GM18873 (cell line): ENCODE measurements at regions not wholly inside any gene's neighbourhood (a gene's known extent, or its start where the extent isn't known, plus 50 kb on each side); places are given as distances from the start of the nearest gene placed in this dataset.

Experiments
- ATAC-seq: cut with Tn5 transposase; IDR thresholded peaks from one replicate; pipeline ENCODE4 v1.9.1; 2021; ENCODE audit warnings: mild to moderate bottlenecking, moderate library complexity, moderate number of reproducible peaks; ENCODE audit not compliant: unreplicated experiment, low FRiP score

DNA sequence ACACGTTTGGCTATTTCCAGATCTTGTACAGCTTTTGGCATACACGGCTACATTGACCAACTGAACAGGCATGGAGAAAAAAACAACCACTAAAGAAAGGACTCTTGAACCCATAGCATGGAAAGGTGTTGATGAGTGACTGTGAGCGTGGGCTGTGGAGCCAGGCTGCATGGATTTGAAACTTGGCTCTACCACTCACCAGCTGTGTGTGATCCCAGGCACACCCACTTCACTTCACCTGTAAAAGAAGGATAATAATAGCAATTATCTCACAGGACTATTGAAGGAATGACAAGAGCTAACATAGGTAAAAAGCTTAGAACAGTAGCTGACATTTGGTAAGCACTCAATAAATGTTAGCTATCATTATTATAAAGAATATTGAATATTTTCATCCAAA is 301.7 kb upstream of the CPEB2 start:
- no peak for ATAC-seq

DNA sequence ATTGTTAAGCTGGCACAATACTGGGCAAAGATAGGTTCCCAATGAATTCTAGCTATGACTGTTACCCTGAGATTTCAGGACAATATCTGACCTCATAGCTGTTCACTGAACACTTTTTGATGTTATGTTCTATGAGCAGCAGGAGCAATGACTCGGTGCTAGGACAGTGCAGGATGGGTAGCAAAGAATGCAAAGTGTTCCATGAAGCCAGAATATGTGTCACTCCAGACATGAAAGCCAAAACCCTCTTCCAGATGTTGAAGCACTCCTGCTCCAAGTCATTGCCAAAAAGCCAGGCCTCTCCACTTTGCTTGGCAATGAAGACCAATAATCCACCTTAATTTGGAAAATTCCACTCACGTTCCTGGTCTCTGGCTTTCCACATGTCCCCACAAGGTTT is 300.9 kb upstream of the CPEB2 start:
- ATAC-seq, result no peak

DNA sequence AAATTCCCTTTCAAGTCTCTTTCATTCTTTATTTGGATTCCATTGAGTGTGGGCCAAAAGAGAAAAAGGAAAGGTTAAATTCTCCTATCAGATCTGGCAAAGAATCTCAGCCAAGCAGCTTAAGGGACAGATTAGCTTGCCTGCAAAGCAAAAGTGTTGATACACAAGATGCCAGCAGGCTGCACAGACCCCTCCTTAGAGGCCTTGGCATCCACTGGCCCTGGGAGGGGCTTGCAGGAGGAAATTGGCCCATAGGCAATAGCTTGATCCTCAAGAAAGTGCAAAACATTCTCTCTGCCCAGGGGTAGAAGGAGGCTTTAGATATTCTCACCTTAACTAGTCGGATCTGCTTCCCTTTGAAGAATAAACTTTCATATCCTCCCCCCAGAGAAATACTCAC is 300.4 kb upstream of the CPEB2 start:
- no peak for ATAC-seq

DNA sequence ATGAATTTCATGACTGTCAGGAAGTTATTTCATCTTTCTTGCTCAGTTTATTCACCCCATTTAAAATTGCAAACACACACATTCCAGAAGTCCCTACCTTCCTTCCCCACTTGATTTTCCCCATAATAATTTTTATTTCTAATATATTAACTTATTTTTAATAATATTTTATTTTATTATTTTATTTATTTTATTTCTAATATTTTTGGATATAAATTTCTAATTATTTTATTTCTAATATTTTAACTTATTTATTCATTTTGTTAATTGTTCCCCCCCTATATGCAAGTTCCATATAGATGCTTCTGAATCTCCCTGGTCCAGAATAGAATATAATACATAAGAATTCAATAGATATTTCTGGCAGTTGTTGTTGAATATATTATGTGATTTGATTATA is 293.7 kb upstream of the CPEB2 start:
- ATAC-seq, result no peak

DNA sequence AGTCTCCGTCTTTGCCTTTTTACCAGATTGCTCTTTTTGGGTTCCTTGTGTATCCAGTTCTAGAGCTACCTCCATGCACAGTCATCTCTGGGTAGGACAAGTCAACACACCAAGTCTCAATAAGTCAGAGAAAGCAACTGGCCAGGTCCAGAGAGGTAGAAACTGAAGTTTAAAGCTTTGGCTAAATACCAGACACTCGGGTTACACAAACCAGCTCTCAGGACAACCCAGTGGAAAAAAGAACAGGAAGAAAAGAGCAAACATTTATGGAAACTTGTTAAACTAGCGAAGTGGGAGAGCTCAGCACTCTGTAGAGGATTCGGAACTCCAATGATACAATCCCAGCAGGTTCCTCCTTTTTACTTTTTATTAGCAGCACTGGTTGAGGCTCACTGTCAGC is 291.0 kb upstream of the CPEB2 start:
- ATAC-seq, result no peak

DNA sequence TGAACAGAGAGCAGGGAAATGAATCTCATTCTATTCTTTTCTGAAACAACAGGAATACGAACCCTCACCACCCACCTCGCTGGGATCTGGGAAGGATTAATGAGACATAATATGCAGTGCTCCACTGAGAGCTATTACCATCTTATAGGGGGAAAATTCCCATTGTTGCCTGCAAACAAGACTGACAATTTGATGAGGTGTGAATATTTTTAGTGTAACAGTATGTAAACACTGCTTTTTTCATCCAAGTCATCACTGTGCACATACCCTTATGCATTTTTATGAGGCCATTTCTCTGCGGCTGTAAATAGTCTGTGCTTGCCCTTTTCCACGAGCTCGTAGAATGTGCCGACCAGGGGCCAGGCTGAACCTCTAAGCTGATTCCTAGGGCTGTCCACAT is 285.6 kb upstream of the CPEB2 start:
- no peak for ATAC-seq

DNA sequence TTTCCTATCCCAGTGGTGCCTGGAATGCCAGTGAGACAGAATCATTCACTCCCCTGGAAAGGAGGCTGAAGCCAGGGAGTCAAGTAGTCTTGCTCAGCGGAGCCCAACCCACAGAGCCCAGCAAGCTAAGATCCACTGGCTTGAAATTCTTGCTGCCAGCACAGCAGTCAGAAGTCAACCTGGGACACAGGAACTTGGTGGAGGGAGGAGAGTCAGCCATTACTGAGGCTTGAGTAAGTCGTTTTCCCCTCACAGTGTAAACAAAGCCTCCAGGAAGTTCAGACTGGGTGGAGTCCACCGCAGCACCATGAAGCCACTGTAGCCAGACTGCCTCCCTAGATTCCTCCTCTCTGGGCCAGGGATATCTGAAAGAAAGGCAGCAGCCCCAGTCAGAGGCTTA is 283.2 kb upstream of the CPEB2 start:
- no peak for ATAC-seq

DNA sequence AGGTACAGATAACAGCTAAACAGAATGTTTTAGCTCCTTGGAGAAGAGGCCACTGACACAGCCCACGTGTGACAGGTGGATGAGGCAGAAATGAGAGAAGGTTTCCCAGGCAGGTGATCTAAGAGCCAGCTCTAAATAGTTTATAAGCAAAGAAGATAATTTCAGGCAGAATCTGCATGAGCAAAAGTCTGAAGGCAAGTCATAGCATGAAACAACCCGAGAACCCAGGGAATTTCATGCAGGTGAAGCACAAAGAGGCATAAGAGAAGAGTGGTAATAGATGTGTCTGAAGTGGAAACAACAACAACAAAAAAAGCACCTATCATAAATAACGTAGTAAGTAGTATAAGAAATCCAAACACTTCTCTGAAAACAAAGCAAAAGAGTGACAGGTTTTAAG is 275.8 kb upstream of the CPEB2 start:
- peak; percentile 18 for ATAC-seq

DNA sequence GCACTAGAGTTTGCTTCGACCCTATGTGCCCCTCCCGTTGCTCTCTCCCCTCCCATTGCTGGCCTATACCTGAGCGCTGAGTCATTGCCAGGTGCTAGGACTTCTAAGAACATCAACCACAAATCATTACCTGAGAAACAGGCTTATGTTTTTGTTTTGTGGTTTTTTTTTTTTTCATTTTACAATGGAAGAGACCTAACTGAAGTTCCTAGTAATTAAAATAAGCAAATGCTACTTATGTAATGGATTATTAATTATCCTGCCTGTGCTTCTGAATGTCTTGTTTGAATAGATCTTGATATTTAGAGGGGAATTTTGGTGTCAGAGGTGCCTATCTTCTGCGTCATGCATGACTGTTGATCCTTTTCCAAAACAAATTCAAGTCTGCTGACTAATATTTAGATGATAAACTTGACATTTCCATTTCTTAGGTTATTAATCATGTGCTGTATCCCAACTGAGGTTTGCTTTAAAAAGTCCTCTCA is 275.4 kb upstream of the CPEB2 start:
- peak; percentile 59 for ATAC-seq

DNA sequence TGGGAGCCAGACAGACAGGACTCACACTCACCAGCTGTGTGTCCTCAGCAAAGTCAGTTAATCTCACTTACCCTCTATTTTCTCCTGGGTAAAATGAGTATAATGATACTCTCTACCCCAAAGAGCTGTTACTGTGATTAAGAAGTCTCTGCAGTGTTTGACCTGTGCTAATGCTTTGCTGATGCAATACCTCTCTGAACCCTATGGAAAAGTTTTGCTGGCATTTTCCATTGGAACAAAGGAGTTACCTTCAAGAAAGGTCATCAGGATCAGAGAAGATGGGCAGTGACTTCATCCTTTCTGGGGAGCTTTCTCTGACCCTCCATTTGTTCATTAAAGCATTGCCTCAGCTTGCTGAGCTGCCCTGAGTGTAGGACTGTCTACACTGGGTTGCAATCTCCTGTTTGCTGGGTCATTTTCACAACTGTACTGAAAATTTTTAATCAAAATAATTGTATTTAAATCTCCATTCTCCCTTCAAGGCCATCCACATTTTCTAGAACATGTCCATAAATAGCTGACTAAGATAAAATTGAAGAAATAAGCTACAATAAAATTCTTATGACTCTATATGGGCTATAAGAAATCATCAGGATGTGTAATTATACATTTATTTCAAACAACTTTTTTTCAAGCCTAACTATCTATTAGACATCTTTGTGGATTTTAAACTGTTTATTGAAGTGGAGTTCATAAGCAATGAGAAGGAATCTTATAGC is 272.8 kb upstream of the CPEB2 start:
- no peak for ATAC-seq

DNA sequence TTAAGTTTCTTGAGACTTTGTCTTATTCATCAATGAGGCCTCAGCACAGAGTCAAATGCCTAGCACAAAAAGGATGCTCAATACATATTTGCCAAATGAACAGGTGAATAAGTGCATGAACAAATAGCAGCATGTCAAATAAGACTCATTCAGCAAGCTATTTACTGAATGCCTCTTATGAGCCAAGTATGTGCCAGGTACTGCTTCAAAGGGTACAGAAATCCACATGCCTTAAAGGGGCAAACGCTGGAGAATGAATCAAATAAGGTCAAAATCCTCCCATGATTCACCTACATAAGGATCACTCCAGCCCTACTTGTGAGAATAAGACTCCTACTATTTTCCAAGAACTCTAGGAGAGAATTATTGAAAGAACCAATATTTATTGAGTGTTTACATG is 260.2 kb upstream of the CPEB2 start:
- ATAC-seq, result no peak

DNA sequence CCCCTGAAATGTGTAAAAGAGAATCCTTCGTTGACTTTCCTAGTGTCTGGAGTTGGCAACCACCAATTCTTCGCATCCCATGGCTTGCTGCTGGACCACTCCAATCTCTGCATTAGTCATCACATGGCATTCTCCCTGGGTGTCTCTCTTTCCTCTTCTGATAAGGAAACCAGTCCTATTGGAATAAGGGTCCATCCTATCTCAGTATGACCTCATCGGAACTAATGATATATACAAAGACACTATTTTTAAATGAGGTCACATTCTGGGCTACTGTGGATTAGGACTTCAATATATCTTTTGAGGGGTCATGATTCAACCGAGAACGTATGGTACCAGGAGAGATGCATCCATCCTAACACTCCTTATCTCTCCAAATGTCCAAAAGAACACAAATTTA is 259.1 kb upstream of the CPEB2 start:
- ATAC-seq, result no peak

DNA sequence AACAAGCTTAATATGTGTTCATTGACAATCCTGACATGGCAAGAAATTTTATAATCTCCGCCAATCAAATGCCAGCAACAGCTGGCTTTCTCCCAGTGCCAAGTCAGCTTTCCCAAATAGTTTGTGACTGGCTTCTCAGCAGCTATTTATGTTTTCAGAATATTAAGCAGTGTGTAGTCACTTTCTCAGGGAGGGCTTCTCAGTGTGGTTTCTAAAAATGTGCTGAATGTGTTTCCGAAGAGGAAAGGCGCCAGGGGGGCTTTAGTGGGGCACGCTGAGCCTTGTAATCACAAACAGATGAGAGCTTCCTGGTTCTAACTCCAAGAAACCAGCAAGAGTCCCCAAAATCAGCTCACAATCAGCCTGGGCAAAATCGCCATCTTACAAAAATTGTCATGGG is 258.7 kb upstream of the CPEB2 start:
- ATAC-seq, result no peak

DNA sequence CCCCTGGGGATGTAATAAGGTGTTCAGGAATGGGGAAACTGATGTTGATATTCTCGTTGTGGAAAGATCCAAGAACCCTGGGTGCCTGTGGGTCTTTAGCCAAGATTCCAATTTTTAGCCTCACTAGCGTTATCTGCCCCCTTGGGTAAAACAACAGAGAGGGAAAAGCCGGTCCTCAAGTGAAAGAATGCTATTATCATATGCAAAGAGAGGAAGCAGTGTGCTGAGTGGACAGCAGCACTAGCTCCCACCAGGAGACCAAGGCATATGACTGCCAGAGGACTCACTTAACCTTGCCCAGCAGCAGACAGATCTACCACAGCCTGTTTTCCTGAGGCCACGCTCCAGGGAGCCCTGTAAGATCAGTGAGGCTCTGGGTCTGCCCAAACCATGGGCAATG is 257.9 kb upstream of the CPEB2 start:
- no peak for ATAC-seq

DNA sequence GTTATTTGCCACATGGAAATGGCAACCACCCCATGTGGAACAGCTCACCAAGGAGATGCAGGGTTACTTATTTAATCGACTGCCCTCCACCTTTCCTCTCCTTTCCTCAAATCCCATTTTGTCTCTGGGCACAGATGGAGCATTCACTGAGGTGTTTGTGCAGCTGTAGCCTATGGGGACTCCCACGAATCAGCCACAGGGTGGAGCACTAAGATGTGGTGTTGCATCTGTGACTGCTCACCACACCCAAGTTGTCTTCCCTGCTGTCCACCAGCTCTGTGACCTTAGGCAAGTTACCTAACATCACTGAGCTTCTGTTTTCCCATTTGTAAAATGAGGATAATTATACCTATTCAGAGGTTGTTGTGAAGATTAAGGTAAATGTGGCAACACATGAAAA is 252.4 kb upstream of the CPEB2 start:
- ATAC-seq, result no peak

DNA sequence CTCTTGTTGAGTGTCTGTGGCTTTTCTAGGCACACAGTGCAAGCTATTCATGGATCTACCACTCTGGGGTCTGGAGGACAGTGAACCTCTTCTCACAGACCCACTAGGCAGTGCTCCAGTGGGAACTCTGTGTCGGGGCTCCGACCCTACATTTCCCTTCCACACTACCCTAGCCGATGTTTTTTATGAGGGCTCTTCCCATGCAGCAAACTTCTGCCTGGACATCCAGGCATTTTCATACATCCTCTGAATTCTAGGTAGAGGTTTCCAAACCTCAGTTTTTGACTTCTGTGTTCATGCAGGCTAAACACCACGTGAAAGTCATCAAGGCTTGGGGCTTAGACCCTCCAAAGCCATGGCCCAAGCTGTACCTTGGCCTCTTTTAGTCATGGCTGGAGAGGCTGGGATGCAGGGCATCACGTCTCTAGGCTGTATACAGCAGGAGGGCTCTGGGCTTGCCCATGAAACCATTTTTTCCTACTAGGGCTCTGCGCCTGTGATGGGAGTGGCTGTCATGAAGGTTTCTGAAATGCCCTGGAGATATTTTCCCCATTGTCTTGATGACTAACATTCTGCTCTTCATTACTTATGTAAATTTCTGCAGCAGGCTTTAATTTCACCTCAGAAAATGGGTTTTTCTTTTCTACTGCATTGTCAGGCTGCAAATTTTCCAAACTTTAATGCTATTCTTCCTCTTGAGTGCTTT is 249.8 kb upstream of the CPEB2 start:
- ATAC-seq, result no peak

DNA sequence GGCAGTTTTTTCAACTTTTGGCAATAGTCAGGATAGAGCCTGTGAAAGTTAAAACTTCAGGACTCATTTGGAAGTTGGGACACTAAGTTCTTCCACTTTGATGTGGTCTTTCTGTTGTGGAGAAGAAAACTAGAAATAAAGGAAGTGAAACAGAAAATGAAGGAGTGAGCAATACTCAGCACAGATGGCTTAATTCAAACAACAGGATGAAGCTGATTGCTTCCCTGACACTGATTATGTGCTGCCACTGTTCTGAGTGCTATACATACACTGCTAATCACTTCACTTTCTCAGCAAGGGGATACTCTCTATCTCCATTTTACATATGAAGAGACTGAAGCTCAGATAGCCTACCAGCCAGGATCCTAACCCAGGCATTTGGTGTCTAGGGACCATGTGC is 235.1 kb upstream of the CPEB2 start:
- ATAC-seq, result no peak

DNA sequence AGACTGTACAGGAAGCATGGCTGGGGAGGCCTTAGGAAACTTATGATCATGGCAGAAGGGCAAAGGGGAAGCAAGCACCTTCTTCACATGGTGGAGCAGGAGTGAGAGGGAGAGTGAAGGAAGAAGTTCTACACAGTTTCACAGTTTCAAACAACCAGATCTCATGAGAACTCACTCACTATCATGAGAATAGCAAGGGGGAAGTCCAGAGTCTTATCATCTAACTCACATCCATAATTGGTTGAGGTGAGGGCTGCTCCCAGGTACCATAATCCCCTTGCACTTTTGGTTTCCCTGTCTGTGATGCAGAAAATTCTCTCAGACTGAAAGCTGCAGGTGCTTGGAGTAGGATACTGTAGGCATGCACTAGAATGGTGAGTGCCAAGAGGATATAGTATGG is 233.8 kb upstream of the CPEB2 start:
- ATAC-seq, result no peak

DNA sequence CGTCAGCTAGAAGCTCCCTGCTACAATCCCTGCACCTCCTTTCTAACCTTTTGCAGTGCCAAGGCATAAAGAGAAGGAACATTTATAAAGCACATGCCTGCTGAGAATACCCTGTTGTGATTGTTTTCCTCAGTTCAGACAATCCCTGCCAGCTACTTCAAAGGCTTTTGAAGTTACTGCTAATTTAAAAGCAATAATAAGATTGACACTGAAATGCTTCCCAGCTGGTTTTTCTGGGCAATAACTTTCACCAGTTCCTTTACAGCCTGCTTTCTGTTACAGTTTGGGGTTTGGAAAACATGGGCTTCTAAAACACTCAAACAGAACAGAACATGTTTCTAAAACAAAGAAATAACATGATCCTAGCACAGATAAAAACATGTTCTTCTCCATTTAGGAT is 232.3 kb upstream of the CPEB2 start:
- ATAC-seq, result no peak

DNA sequence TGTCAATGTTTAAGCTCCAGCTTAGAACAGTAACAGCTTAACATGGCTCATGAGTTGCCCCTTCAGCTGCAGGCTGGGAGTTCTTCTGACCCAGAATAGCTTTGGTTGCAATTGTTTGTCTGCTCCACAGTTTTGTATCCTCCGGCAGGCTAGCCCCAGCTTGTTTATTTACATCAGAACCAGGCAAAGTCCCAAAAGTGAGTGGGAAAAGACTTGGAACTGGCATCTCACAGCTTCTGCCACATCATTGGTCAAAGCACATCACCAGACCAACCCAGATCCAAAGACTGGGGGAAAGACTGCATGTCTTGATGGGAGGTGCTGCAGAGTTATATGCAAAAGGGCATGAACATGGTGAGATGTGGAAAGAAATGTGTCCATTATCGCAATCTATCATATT is 231.2 kb upstream of the CPEB2 start:
- no peak for ATAC-seq

DNA sequence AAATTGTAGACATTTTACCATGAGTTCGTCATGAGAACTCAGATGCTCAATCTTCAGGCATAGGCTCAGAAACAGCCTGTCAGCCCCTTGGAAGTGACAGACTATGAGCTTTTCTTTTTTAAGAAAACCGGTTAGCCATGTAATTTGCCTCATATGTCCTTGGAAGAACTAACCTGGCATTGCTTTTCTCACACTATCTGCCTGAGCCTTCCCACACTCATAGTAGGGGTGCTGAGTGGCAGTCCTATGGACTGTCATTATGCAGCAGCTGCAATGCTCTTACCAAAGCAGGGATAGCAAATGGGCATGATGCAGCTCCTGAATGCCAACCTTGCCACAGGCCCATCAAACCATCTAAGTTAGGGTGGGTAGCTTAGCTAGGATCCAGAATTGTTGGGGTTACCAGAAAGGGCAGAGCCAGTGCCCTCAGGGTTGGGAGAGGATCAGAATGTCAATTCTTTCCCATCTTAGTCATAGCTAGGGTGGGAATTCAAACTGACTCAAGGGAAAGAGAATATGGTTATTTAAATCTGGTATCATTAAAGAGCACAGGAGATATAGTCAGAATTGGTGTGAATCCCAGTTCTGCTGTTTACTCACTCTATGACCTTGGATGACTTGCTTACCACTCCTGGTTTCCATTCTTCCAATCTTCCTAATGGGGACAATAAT is 230.6 kb upstream of the CPEB2 start:
- no peak for ATAC-seq

DNA sequence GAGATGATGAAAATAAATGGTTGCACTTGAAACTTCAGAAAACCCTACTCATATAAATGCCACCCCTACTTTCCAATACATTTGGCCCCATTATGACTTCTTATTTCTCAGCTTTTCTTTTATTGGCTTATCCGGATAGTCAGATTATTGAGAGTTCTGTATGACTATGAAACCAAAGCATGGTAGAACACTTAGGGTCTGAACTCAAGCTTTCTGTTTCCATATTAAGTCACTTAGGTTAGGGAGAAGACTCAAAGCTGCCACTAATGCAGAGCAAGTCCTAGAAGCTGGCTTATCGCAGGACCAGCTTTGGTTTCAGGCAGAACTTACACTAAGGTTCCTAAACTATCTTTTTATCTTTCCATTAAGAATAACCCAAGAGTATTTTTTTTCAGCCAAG is 229.9 kb upstream of the CPEB2 start:
- no peak for ATAC-seq
